Fibroblast of lung (primary cell): ENCODE measurements at regions not wholly inside any gene's neighbourhood (a gene's known extent, or its start where the extent isn't known, plus 50 kb on each side); places are given as distances from the start of the nearest gene placed in this dataset.

Source experiments
- EZH2 ChIP-seq: IDR thresholded peaks from 2 replicates; pipeline ENCODE4 v1.5.1; 2012; ENCODE audit warnings: low read length, control low read depth, mild to moderate bottlenecking; ENCODE audit errors: missing control alignments
- TF ChIP-seq, protein P1 (sequence below), 2 donors: IDR thresholded peaks in 1 of 2; conservative IDR thresholded peaks in 1 of 2; 1 replicate in 1 of 2; 2 replicates in 1 of 2; pipeline ENCODE4 v1.5.1; 2011 to 2012; ENCODE audit warnings: low read length in 2 of 2, control low read depth in 1 of 2, inconsistent platforms in 1 of 2, low read depth in 1 of 2, mild to moderate bottlenecking in 1 of 2

DNA sequence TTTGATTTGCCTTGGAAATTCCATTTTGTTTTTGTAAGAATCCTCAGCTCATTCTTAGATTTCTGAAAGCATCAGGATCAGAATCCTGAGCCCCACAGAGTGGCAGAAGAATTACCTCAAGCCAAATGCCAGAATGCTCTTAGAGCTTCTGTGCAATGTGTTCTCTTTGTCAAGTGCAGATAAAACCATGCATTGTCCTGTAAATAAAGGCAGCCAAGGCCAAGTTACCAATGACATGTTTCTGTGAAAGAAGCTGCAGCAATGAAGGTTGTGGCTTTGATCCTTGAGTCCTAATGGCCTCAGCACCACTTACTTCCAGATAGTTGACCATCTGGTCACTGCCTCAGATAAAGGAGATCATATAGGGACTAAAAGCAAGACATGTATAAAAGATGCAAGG is 343.3 kb upstream of the AKR1E2 start:
- TF ChIP-seq, protein P1, sequence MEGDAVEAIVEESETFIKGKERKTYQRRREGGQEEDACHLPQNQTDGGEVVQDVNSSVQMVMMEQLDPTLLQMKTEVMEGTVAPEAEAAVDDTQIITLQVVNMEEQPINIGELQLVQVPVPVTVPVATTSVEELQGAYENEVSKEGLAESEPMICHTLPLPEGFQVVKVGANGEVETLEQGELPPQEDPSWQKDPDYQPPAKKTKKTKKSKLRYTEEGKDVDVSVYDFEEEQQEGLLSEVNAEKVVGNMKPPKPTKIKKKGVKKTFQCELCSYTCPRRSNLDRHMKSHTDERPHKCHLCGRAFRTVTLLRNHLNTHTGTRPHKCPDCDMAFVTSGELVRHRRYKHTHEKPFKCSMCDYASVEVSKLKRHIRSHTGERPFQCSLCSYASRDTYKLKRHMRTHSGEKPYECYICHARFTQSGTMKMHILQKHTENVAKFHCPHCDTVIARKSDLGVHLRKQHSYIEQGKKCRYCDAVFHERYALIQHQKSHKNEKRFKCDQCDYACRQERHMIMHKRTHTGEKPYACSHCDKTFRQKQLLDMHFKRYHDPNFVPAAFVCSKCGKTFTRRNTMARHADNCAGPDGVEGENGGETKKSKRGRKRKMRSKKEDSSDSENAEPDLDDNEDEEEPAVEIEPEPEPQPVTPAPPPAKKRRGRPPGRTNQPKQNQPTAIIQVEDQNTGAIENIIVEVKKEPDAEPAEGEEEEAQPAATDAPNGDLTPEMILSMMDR (conservative IDR thresholded peaks at IDR 0.05 in 1 of 2, IDR thresholded peaks at IDR 0.05 in 1 of 2; ENCODE audit: low read depth in 1 of 2, low read length in 2 of 2) = no peak
- no peak for TF ChIP-seq EZH2
